Endodermal cell (in vitro differentiated cells): ENCODE measurements at regions not wholly inside any gene's neighbourhood (a gene's known extent, or its start where the extent isn't known, plus 50 kb on each side); places are given as distances from the start of the nearest gene placed in this dataset.
A peak's percentile ranks its signal among the peaks of the same experiment; 100 is the strongest.

ENCODE experiments used
- DNase-seq: peaks from one replicate; pipeline ENCODE4 v3.0.0-alpha.2; 2017
- H3K27ac ChIP-seq: 2 replicates; pipeline ENCODE4 v1.5.1; 2013; ENCODE audit warnings: mild to moderate bottlenecking, low read depth, low read length, moderate library complexity
- H3K27me3 ChIP-seq: 2 replicates; pipeline ENCODE4 v1.6.1; 2013; ENCODE audit warnings: mild to moderate bottlenecking, low read length, moderate library complexity; ENCODE audit not compliant: insufficient read depth, control insufficient read depth, poor library complexity, severe bottlenecking
- H3K36me3 ChIP-seq: 2 replicates; pipeline ENCODE4 v1.7.0; 2013; ENCODE audit warnings: mild to moderate bottlenecking, low read length, moderate library complexity; ENCODE audit not compliant: control insufficient read depth, insufficient read depth
- H3K4me1 ChIP-seq: one replicate; pipeline ENCODE4 v1.7.0; 2013; ENCODE audit warnings: low read length; ENCODE audit not compliant: control insufficient read depth, insufficient read depth
- H3K4me3 ChIP-seq: 2 replicates; pipeline ENCODE4 v1.5.1; 2013; ENCODE audit warnings: mild to moderate bottlenecking, low read length, moderate library complexity
- H3K9ac ChIP-seq: 2 replicates; pipeline ENCODE4 v1.6.1; 2013; ENCODE audit warnings: mild to moderate bottlenecking, low read length, moderate library complexity; ENCODE audit not compliant: poor library complexity, severe bottlenecking; ENCODE audit errors: extremely low read depth
- H3K9me3 ChIP-seq: 2 replicates; pipeline ENCODE4 v1.6.1; 2013; ENCODE audit warnings: mild to moderate bottlenecking, low read length, moderate library complexity; ENCODE audit not compliant: control insufficient read depth
- H3K27ac Mint-ChIP-seq: 2 replicates; pipeline ENCODE4 v1.8.0; 2020; ENCODE audit warnings: mixed read lengths
- H3K27me3 Mint-ChIP-seq: 2 replicates; pipeline ENCODE4 v1.8.0; 2021; ENCODE audit warnings: mild to moderate bottlenecking, mixed read lengths; ENCODE audit not compliant: insufficient read depth
- H3K36me3 Mint-ChIP-seq: 2 replicates; pipeline ENCODE4 v1.8.0; 2020; ENCODE audit warnings: low read depth, mixed read lengths
- H3K4me1 Mint-ChIP-seq: 2 replicates; pipeline ENCODE4 v1.8.0; 2020; ENCODE audit warnings: mixed read lengths
- H3K4me3 Mint-ChIP-seq: 2 replicates; pipeline ENCODE4 v1.8.0; 2020; ENCODE audit warnings: mild to moderate bottlenecking, moderate library complexity, mixed read lengths
- H3K9me3 Mint-ChIP-seq: 2 replicates; pipeline ENCODE4 v1.8.0; 2020; ENCODE audit warnings: mild to moderate bottlenecking, mixed read lengths
- CTCF ChIP-seq: fragments of 200-600 bp; sonication (generic); conservative IDR thresholded peaks from 2 replicates; pipeline ENCODE4 v1.5.0; 2021; ENCODE audit warnings: antibody characterized with exemption, mild to moderate bottlenecking
- WGBS, 2 experiments: methylation state at CpG; one replicate each; pipeline versions ENCODE4 v1.1.5 to v1.1.7; 2013; ENCODE audit warnings: missing lambda C conversion rate in 2 of 2, mixed read lengths in 1 of 2; ENCODE audit not compliant: insufficient coverage in 1 of 2, insufficient read length in 1 of 2; 5-methylcytosine and 5-hydroxymethylcytosine counted together

GRCh38 chr6:113588646-113589045 lies 268.5 kb upstream of the MARCKS start:
- Histone ChIP-seq H3K27me3 (no peaks in the 10 kb centered on the region), H3K4me1 (peaks cover 5% of the 10 kb centered on the region), H3K9me3 (no peaks in the 10 kb centered on the region), H3K9ac (no peak overlapping the region), H3K36me3 (no peaks in the 10 kb centered on the region), H3K27ac (no peak overlapping the region), H3K4me3 (no peak overlapping the region)
- Mint-ChIP-seq H3K9me3 (peaks cover 2% of the 10 kb centered on the region), H3K4me1 (peaks cover 50% of the 10 kb centered on the region), H3K36me3 (no peaks in the 10 kb centered on the region), H3K27ac (no peak overlapping the region), H3K4me3 (no peak overlapping the region), H3K27me3 (no peaks in the 10 kb centered on the region)
- TF ChIP-seq CTCF, result no peak
- WGBS, 2 experiments, result 67 to 94% methylated on average over 1 of the region's 1 CpG
- DNase-seq, result no peak

GRCh38 chr6:113591896-113592827 lies 265.0 kb upstream of the MARCKS start:
- H3K9me3 ChIP-seq, result no peaks in the 10 kb centered on the region
- Mint-ChIP-seq H3K36me3 (no peaks in the 10 kb centered on the region), H3K27me3 (no peaks in the 10 kb centered on the region), H3K9me3 (peaks cover 2% of the 10 kb centered on the region), H3K27ac (no peak overlapping the region), H3K4me1 (peaks cover 48% of the 10 kb centered on the region), H3K4me3 (no peak overlapping the region)
- H3K27me3 ChIP-seq, result no peaks in the 10 kb centered on the region
- 67 to 89% methylated on average over 1 to 2 of the region's 2 CpGs for WGBS, 2 experiments
- no peak overlapping the region for H3K9ac ChIP-seq
- peak overlapping the region; percentile 80 for H3K27ac ChIP-seq
- H3K4me1 ChIP-seq, result peaks cover 3% of the 10 kb centered on the region
- no peak for TF ChIP-seq CTCF
- H3K36me3 ChIP-seq, result no peaks in the 10 kb centered on the region
- peak overlapping the region; percentile 41 for H3K4me3 ChIP-seq
- peak; percentile 56 for DNase-seq

- no peak for DNase-seq
- Histone ChIP-seq H3K27ac (no peak overlapping the region), H3K9me3 (no peaks in the 10 kb centered on the region), H3K9ac (no peak overlapping the region), H3K36me3 (no peaks in the 10 kb centered on the region), H3K4me1 (peaks cover 3% of the 10 kb centered on the region), H3K4me3 (no peak overlapping the region), H3K27me3 (no peaks in the 10 kb centered on the region)
- Mint-ChIP-seq H3K36me3 (no peaks in the 10 kb centered on the region), H3K4me1 (peaks cover 42% of the 10 kb centered on the region), H3K9me3 (peaks cover 2% of the 10 kb centered on the region), H3K27ac (no peak overlapping the region), H3K4me3 (no peak overlapping the region), H3K27me3 (no peaks in the 10 kb centered on the region)
- no peak for TF ChIP-seq CTCF
- 91% methylated on average over 1 of the region's 1 CpG; no CpG with 5 or more reads in 1 of the 2 experiments for WGBS, 2 experiments
Observed at GRCh38 chr6:113594726-113595125, 262.4 kb upstream of the MARCKS start.
